HepG2 (cell line): ENCODE measurements at regions not wholly inside any gene's neighbourhood (a gene's known extent, or its start where the extent isn't known, plus 50 kb on each side); places are given as distances from the start of the nearest gene placed in this dataset.

Source experiments
- ATAC-seq: fragments of 200-7000 bp; cut with Tn5 transposase; 3 replicates; pipeline ENCODE4 v1.9.1; 2020; ENCODE audit warnings: mild to moderate bottlenecking, moderate library complexity
- BruUV-seq: library from RNA; stranded (reverse); fragments of 400-500 nt; replicated peaks from 2 replicates; lab custom pipeline; 2021; lab: Mats Ljungman, UMichigan
- CTCF ChIA-PET: fragments of 300-600 bp; formaldehyde crosslinking; extraction: SDS; loops from one replicate; lab custom pipeline; 2021; ENCODE audit warnings: low total read pairs, inconsistent platforms, low intra/inter-chr PET ratio; lab: Yijun Ruan, JAX
- POLR2A ChIA-PET: fragments of 350-600 bp; sonication (Branson Sonifier 250); formaldehyde crosslinking; loops from one replicate; lab custom pipeline; 2020; ENCODE audit warnings: antibody characterized with exemption, inconsistent platforms; lab: Yijun Ruan, JAX
- DNase-seq: peaks from one replicate; pipeline ENCODE4 v3.0.0-alpha.2; 2015; ENCODE audit warnings: low spot score
- FAIRE-seq: peaks from 3 replicates; lab custom pipeline; 2011; peaks lifted over from hg19 to GRCh38; lab: Jason Lieb, UNC
- H2AFZ ChIP-seq: one replicate; pipeline ENCODE4 v1.6.1; 2011; ENCODE audit warnings: low read length, inconsistent platforms
- H3K27ac ChIP-seq: fragments of 300-600 bp; 3 replicates; pipeline ENCODE4 v1.8.0; 2011; ENCODE audit warnings: mixed run types, mild to moderate bottlenecking, mixed read lengths, low read length, inconsistent platforms; ENCODE audit not compliant: insufficient read depth; ENCODE audit errors: extremely low read length
- H3K27me3 ChIP-seq, 2 experiments: fragments of 200-600 bp in 1 of 2; 2 replicates in 1 of 2; 3 replicates in 1 of 2; pipeline versions ENCODE4 v1.6.0 to v1.8.0; 2011; ENCODE audit warnings: low read length in 2 of 2, mild to moderate bottlenecking in 2 of 2, moderate library complexity in 2 of 2, inconsistent platforms in 1 of 2; ENCODE audit not compliant: insufficient read depth in 2 of 2, control insufficient read depth in 1 of 2
- H3K36me3 ChIP-seq, 2 experiments: fragments of 200-600 bp in 1 of 2; replicated peaks in 1 of 2; 2 replicates in 1 of 2; 3 replicates in 1 of 2; pipeline versions ENCODE4 v1.5.1 to v1.8.0; 2011; ENCODE audit warnings: low read length in 2 of 2, inconsistent platforms in 1 of 2; ENCODE audit not compliant: insufficient read depth in 2 of 2, control insufficient read depth in 1 of 2
- H3K4me1 ChIP-seq: 2 replicates; pipeline ENCODE4 v1.5.1; 2012; ENCODE audit warnings: low read length, inconsistent platforms; ENCODE audit not compliant: insufficient read depth
- H3K4me2 ChIP-seq: 2 replicates; pipeline ENCODE4 v1.6.0; 2011; ENCODE audit warnings: low read depth, low read length, inconsistent platforms
- H3K4me3 ChIP-seq, 3 experiments: fragments of 200-600 bp in 1 of 3; sonication (generic), shearing (Covaris generic) in 1 of 3; replicated peaks in 1 of 3; 2 replicates each; pipeline ENCODE4 v1.5.1; 2011 to 2016; ENCODE audit warnings: low read length in 3 of 3, inconsistent platforms in 2 of 3, low read depth in 2 of 3, mild to moderate bottlenecking in 2 of 3, control low read depth in 1 of 3, mixed read lengths in 1 of 3; ENCODE audit not compliant: insufficient read depth in 1 of 3
- H3K79me2 ChIP-seq: one replicate; pipeline ENCODE4 v1.6.1; 2011; ENCODE audit warnings: low read length, inconsistent platforms; ENCODE audit not compliant: insufficient read depth
- H3K9ac ChIP-seq: 2 replicates; pipeline ENCODE4 v1.6.0; 2011; ENCODE audit warnings: mild to moderate bottlenecking, low read depth, low read length, inconsistent platforms; ENCODE audit not compliant: insufficient read depth
- H3K9me3 ChIP-seq: 2 replicates; pipeline ENCODE4 v1.5.1; 2012; ENCODE audit warnings: mild to moderate bottlenecking, low read length
- H4K20me1 ChIP-seq: 2 replicates; pipeline ENCODE4 v1.6.0; 2011; ENCODE audit warnings: inconsistent platforms, mild to moderate bottlenecking, low read length, moderate library complexity; ENCODE audit not compliant: insufficient read depth
- CBX1 ChIP-seq: IDR thresholded peaks from one replicate; pipeline ENCODE4 v1.6.1; 2016; ENCODE audit warnings: antibody characterized with exemption, low read depth
- FOSL2 ChIP-seq: sonication (generic); formaldehyde crosslinking; IDR thresholded peaks from 2 replicates; pipeline ENCODE4 v1.4.0; 2020; ENCODE audit warnings: missing genetic modification reagents
- FOXM1 ChIP-seq: sonication (generic); formaldehyde crosslinking; IDR thresholded peaks from 2 replicates; pipeline ENCODE4 v1.5.0; 2020; ENCODE audit warnings: missing genetic modification reagents
- HOXD1 ChIP-seq: sonication (generic); formaldehyde crosslinking; IDR thresholded peaks from 2 replicates; pipeline ENCODE4 v1.5.0; 2020; ENCODE audit warnings: missing genetic modification reagents
- PHB2 ChIP-seq: fragments of 450-650 bp; IDR thresholded peaks from 2 replicates; pipeline ENCODE4 v1.6.1; 2018; ENCODE audit not compliant: partially characterized antibody
- POGK ChIP-seq: sonication (generic); formaldehyde crosslinking; conservative IDR thresholded peaks from 2 replicates; pipeline ENCODE4 v1.8.0; 2022; ENCODE audit warnings: mild to moderate bottlenecking, moderate library complexity, missing genetic modification reagents
- POLR2A ChIP-seq, 2 experiments: IDR thresholded peaks; 2 replicates each; pipeline ENCODE4 v1.6.1; 2011; ENCODE audit warnings: low read depth in 2 of 2, low read length in 2 of 2, mild to moderate bottlenecking in 1 of 2, moderate library complexity in 1 of 2; ENCODE audit not compliant: insufficient read depth in 1 of 2
- POLR2AphosphoS5 ChIP-seq: IDR thresholded peaks from 2 replicates; pipeline ENCODE4 v1.6.1; 2012; ENCODE audit warnings: low read depth, low read length
- PRDM10 ChIP-seq: sonication (generic); formaldehyde crosslinking; IDR thresholded peaks from 2 replicates; pipeline ENCODE4 v1.4.0; 2020; ENCODE audit warnings: low read depth, missing genetic modification reagents
- PRPF4 ChIP-seq: fragments of 200-400 bp; formaldehyde crosslinking; IDR thresholded peaks from 2 replicates; pipeline ENCODE4 v1.6.1; 2016; ENCODE audit warnings: low read length, low read depth; ENCODE audit not compliant: poor library complexity, severe bottlenecking
- ZBTB20 ChIP-seq: sonication (generic); formaldehyde crosslinking; IDR thresholded peaks from 2 replicates; pipeline ENCODE4 v1.8.1; 2023; ENCODE audit warnings: missing genetic modification reagents, low read depth, mild to moderate bottlenecking, borderline replicate concordance
- ZFP36 ChIP-seq: fragments of 150-350 bp; IDR thresholded peaks from 2 replicates; pipeline ENCODE4 v1.6.1; 2018; ENCODE audit warnings: borderline replicate concordance, low read length, low read depth; ENCODE audit not compliant: partially characterized antibody
- ZNF629 ChIP-seq: sonication (generic); formaldehyde crosslinking; conservative IDR thresholded peaks from 2 replicates; pipeline ENCODE4 v1.5.0; 2020; ENCODE audit warnings: missing genetic modification reagents
- ZNF792 ChIP-seq: IDR thresholded peaks from 2 replicates; pipeline ENCODE4 v1.6.1; 2016
- ZSCAN21 ChIP-seq: sonication (generic); formaldehyde crosslinking; IDR thresholded peaks from 2 replicates; pipeline ENCODE4 v1.8.0; 2022; ENCODE audit warnings: mild to moderate bottlenecking, missing genetic modification reagents, moderate library complexity, borderline replicate concordance
- WGBS: methylation state at CpG from one replicate; pipeline ENCODE4 v1.1.6; 2017; ENCODE audit warnings: low lambda C conversion rate; 5-methylcytosine and 5-hydroxymethylcytosine counted together
- in situ Hi-C: cut with HindIII; loops from 2 replicates; pipeline ENCODE4 v1.10.0; 2017; ENCODE audit warnings: low pct_unique_long_range_greater_than_20kb; ENCODE audit not compliant: extremely low pct_ligation_motif_present
- intact Hi-C: fragments of 100-400 bp; cut with micrococcal nuclease; formaldehyde crosslinking; loops from one replicate; pipeline ENCODE4 v1.10.0; 2022; ENCODE audit not compliant: unreplicated experiment

GRCh38 chr11:107217444-107217843 lies 199.2 kb upstream of the GUCY1A2 start:
- H3K4me2 ChIP-seq = no peak overlapping the region
- no peak overlapping the region for H3K27ac ChIP-seq
- no peaks in the 10 kb centered on the region for H3K4me1 ChIP-seq
- in situ Hi-C loops (no loop called here), intact Hi-C loops (no loop called here)
- WGBS = 59% methylated on average over 7 of the region's 7 CpGs
- CTCF ChIA-PET = no interaction called here
- no peak overlapping the region for H2AFZ ChIP-seq
- H3K79me2 ChIP-seq = no peaks in the 10 kb centered on the region
- H4K20me1 ChIP-seq = no peaks in the 10 kb centered on the region
- FAIRE-seq = no peak
- H3K4me3 ChIP-seq = no peak overlapping the region
- no peaks in the 10 kb centered on the region for H3K36me3 ChIP-seq
- H3K9ac ChIP-seq = no peak overlapping the region
- DNase-seq = no peak
- no peaks in the 10 kb centered on the region; a peak in 1 of 5 replicates for H3K27me3 ChIP-seq
- ATAC-seq = no peak
- TF ChIP-seq CBX1 (no peak), HOXD1 (CRISPR knock-in tag) (no peak), ZSCAN21 (CRISPR knock-in tag) (no peak), PRPF4 (no peak), ZFP36 (no peak), PHB2 (no peak)
- no TSS peak for BruUV-seq
- POLR2A ChIA-PET = no interaction called here
- H3K9me3 ChIP-seq = no peaks in the 10 kb centered on the region

- intact Hi-C loops (no loop called here), in situ Hi-C loops (no loop called here)
- Histone ChIP-seq H3K4me3 (no peak overlapping the region), H3K9ac (no peak overlapping the region), H3K27ac (no peak overlapping the region), H3K4me1 (no peaks in the 10 kb centered on the region), H3K9me3 (no peaks in the 10 kb centered on the region), H3K27me3 (no peaks in the 10 kb centered on the region; a peak in 1 of 5 replicates), H3K79me2 (no peaks in the 10 kb centered on the region), H4K20me1 (no peaks in the 10 kb centered on the region), H2AFZ (no peak overlapping the region), H3K36me3 (no peaks in the 10 kb centered on the region), H3K4me2 (no peak overlapping the region)
- ChIA-PET CTCF (no interaction called here), POLR2A (no interaction called here)
- no peak for FAIRE-seq
- WGBS = 48% methylated on average over 2 of the region's 2 CpGs
- ATAC-seq = no peak
- DNase-seq = no peak
- BruUV-seq = no TSS peak
- no peak for TF ChIP-seq FOXM1 (CRISPR knock-in tag)
- TF ChIP-seq FOSL2 (CRISPR knock-in tag) = no peak
- no peak for TF ChIP-seq POLR2A (IDR thresholded peaks at IDR 0.05; ENCODE audit: insufficient read depth in 1 of 2, low read depth in 2 of 2, low read length in 2 of 2)
- TF ChIP-seq POGK (CRISPR knock-in tag) = no peak
- TF ChIP-seq ZNF629 (CRISPR knock-in tag) = no peak
- TF ChIP-seq ZBTB20 = no peak
- no peak for TF ChIP-seq PRDM10 (CRISPR knock-in tag)
- TF ChIP-seq POLR2AphosphoS5 = no peak
- TF ChIP-seq ZNF792 = no peak
Observed at GRCh38 chr11:107215010-107215409, 196.7 kb upstream of the GUCY1A2 start.
